SJSA1 (cell line): ENCODE measurements at regions not wholly inside any gene's neighbourhood (a gene's known extent, or its start where the extent isn't known, plus 50 kb on each side); places are given as distances from the start of the nearest gene placed in this dataset.

Source experiments
- DNase-seq, 2 experiments: peaks; one replicate each; pipeline ENCODE4 v3.0.0-alpha.2; 2015 to 2020; ENCODE audit warnings: low spot score in 2 of 2, low read depth in 1 of 2
- H3K27ac ChIP-seq: fragments of 250-450 bp; sonication (Bioruptor Pico); 2 replicates; pipeline ENCODE4 v1.5.1; 2020; ENCODE audit warnings: mild to moderate bottlenecking, moderate library complexity
- H3K27me3 ChIP-seq: fragments of 250-450 bp; sonication (Bioruptor Pico); replicated peaks from 2 replicates; pipeline ENCODE4 v1.5.1; 2020; ENCODE audit warnings: mild to moderate bottlenecking, moderate library complexity
- H3K36me3 ChIP-seq: fragments of 250-450 bp; sonication (Bioruptor Pico); 2 replicates; pipeline ENCODE4 v1.5.1; 2020; ENCODE audit warnings: mild to moderate bottlenecking
- H3K4me1 ChIP-seq: fragments of 250-450 bp; sonication (Bioruptor Pico); replicated peaks from 2 replicates; pipeline ENCODE4 v1.6.1; 2021; ENCODE audit warnings: mild to moderate bottlenecking
- H3K4me3 ChIP-seq: fragments of 250-450 bp; sonication (Bioruptor Pico); 2 replicates; pipeline ENCODE4 v1.5.1; 2020; ENCODE audit warnings: mild to moderate bottlenecking
- H3K9me3 ChIP-seq: fragments of 250-450 bp; sonication (Bioruptor Pico); replicated peaks from 2 replicates; pipeline ENCODE4 v1.5.1; 2020; ENCODE audit warnings: mild to moderate bottlenecking

DNA sequence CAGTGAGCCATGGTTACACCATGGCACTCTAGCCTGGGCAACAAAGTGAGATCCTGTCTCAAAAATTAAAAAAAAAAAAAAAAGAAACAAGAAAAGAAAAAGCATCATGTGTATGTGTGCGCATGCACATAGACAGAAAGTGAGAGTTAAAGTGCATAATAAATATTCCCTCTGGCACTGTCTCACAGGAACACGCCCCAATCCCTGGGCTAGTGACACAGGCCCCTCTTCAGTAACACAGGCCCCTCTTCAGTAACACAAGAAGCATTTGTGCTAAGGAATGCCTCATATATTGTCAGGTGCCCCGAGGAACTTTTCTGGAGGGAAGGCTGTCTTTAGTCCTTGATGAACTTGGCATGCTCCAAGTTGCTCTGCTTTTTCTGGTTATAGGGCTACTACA, 57.5 kb downstream of the RPL27A start:
- no peak for DNase-seq
- no peaks in the 10 kb centered on the region for H3K4me1 ChIP-seq
- no peak overlapping the region for H3K4me3 ChIP-seq
- H3K27ac ChIP-seq = no peak overlapping the region
- no peaks in the 10 kb centered on the region for H3K27me3 ChIP-seq
- no peaks in the 10 kb centered on the region for H3K9me3 ChIP-seq
- no peaks in the 10 kb centered on the region for H3K36me3 ChIP-seq

DNA sequence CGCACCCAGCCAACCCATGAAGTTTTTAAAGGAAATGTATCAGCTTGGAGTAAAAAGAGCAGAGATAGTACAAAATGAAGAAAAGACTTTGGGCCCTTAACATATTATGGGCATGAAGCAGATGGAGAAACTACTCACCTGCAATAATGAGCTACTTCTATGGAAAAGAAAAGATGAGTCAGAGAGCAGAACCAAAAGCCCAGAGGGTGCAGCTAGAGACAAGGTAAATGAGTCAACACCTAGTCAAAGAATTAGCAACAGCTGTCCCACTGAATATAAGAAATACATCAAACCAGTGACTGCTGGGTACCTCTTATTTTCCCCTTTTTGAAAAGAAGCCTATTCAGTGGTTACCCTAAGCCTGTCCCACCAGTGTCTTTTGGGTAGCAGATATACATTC, 61.8 kb downstream of the RPL27A start:
- H3K9me3 ChIP-seq = no peaks in the 10 kb centered on the region
- no peaks in the 10 kb centered on the region for H3K4me1 ChIP-seq
- H3K4me3 ChIP-seq = no peak overlapping the region
- H3K27ac ChIP-seq = no peak overlapping the region
- H3K27me3 ChIP-seq = no peaks in the 10 kb centered on the region
- no peak for DNase-seq
- H3K36me3 ChIP-seq = no peaks in the 10 kb centered on the region

DNA sequence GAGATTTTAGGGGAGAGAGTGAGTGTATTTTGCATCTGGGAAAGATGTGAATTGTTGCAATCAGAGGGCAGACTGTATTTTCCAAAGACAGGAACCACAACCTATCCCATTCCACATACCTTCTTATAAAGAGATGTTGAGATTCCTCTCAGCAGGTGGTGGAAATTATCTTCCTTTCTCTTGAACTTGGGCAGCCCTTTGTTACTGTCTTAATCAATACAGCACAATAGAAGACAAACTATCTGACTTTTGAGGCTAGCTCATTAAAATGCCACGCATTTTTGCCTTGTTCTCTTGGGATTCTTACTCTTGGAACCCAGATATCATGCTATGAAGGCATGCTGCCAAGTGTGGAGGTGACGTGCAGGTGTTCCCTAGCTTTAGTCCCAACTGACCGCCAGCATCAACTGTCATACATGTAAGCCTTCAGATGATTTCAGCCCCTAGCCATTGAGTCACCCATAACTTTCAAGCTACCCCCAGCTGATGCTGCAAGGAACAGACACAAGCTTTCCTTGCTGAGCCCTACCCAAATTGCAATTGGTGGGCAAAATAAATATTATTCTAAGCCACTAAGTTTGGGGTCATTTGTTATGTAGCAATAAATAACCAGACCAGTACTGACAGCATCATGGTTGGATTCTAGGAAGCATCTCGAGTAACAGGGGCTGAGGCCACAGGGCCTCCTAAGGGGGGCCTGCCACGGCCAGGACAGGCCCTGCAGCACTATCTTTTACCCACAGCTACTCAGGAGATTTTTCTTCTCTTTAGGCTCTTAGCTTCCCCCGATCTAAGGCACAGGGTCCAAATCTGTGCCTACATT, 63.0 kb downstream of the RPL27A start:
- Histone ChIP-seq H3K27me3 (no peaks in the 10 kb centered on the region), H3K36me3 (no peaks in the 10 kb centered on the region), H3K9me3 (no peaks in the 10 kb centered on the region), H3K27ac (no peak overlapping the region), H3K4me1 (no peaks in the 10 kb centered on the region), H3K4me3 (no peak overlapping the region)
- no peak for DNase-seq

DNA sequence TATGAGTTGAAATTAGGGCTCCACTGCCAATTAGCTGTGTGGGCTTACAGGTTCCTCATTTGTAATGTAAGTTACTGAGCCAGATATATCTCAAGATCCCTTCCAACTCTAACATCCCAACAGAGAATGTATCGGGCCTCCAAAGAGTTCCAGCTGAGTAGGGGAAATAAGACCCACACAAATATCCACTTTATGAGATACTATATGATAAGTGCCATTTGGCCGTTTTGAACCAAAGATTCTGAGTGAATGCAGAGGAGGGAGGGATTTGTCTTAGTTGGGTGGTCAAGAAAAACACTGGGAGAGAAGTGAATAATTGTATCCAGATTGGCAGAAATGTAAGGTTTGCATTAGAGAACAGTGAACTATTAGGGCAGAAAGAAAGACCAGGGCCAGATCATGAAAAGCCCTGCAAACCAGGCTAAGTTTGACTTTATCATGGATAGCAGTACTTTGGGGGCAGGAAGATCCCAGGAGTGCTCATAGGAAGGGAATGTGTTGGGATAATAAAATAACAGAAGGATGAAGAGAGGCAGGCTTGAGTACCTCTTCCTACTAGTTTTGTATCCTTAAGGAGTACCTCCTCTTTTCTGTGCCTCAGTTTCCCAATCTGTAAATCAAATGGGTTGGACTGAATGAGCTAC, 63.9 kb downstream of the RPL27A start:
- no peak overlapping the region for H3K27ac ChIP-seq
- no peaks in the 10 kb centered on the region for H3K36me3 ChIP-seq
- no peaks in the 10 kb centered on the region for H3K27me3 ChIP-seq
- H3K4me3 ChIP-seq = no peak overlapping the region
- H3K4me1 ChIP-seq = no peaks in the 10 kb centered on the region
- DNase-seq = no peak
- H3K9me3 ChIP-seq = no peaks in the 10 kb centered on the region

DNA sequence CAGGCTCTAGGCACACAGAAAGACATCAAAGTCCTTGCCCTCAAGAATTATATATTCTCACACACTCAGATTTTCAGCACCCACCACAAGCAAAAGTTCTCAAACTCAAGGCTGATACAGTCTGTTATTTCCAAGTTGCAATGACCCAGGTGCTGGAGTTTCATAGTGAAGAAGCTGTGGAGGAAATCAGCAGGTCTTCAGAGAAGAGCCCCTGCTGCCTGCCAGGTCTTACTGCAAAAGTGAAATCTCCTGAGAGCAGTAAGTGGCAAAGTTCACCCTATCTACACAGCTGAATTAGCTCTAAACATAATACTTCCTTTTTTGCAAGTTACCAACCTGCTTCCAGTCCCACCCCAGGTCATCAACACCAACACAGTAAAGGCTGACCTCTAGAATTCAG, 64.6 kb downstream of the RPL27A start:
- Histone ChIP-seq H3K27ac (no peak overlapping the region), H3K9me3 (no peaks in the 10 kb centered on the region), H3K4me3 (no peak overlapping the region), H3K4me1 (no peaks in the 10 kb centered on the region), H3K27me3 (no peaks in the 10 kb centered on the region), H3K36me3 (no peaks in the 10 kb centered on the region)
- no peak for DNase-seq

DNA sequence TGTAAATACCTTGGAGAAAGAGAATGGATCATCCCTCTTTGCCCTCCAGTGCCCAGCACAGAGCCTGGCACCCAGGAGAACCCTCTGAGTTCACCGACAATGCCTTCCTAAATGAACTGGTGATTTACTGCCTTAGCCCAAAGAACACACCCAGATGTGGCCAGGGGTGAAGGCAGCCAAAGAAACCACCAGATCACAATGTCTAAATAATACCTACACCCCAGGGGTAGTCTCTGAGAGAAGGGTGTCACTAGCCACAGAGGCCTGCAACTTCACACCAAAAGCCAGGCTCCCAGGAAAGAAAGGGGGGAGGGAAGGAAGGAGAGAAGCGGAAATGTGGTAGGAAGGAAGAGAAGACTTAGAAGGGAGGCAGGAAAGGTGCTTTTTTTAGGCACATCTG, 65.7 kb downstream of the RPL27A start:
- Histone ChIP-seq H3K4me1 (no peaks in the 10 kb centered on the region), H3K4me3 (no peak overlapping the region), H3K27ac (no peak overlapping the region), H3K9me3 (no peaks in the 10 kb centered on the region), H3K36me3 (no peaks in the 10 kb centered on the region), H3K27me3 (no peaks in the 10 kb centered on the region)
- DNase-seq = no peak

DNA sequence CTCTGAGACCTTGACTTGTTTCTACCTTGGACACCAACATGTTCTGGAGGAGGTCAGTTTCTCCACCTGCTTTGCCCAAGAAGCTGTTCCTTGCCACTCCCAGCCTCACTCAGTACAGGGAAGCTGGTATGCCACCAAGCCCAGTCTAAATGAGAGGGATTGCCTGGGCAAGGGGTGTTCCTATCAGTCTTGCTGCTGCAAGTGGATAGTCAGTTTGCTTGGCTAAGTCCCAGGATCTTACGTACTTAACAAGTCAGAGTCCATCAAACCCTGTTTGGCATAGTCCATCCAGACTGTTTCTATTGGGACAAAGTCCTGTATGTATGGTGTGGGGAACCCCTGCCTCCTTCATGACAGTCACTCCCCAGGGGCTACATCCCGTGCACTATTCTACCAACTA, 66.6 kb downstream of the RPL27A start:
- Histone ChIP-seq H3K27ac (no peak overlapping the region), H3K27me3 (no peaks in the 10 kb centered on the region), H3K4me1 (no peaks in the 10 kb centered on the region), H3K9me3 (no peaks in the 10 kb centered on the region), H3K4me3 (no peak overlapping the region), H3K36me3 (no peaks in the 10 kb centered on the region)
- DNase-seq = no peak

DNA sequence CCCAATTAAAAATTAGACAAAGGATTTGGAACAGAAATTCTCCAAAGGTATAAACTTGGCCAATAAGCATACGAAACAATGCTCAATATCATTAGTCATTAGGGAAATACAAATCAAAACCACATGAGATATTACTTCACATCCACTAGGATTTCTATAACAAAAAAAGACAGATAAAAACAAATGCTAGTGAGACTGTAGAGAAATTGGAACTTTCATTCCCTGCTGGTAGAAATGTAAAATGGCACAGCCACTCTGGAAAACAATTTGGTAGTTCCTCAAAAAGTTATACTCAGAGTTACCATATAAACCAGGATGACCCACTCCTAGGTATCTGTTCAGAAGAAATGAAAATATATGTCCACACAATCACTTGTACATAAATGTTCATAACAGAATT, 71.6 kb downstream of the RPL27A start:
- no peaks in the 10 kb centered on the region for H3K9me3 ChIP-seq
- no peak for DNase-seq
- no peaks in the 10 kb centered on the region for H3K36me3 ChIP-seq
- no peaks in the 10 kb centered on the region for H3K4me1 ChIP-seq
- H3K27ac ChIP-seq = no peak overlapping the region
- H3K27me3 ChIP-seq = no peaks in the 10 kb centered on the region
- no peak overlapping the region for H3K4me3 ChIP-seq

DNA sequence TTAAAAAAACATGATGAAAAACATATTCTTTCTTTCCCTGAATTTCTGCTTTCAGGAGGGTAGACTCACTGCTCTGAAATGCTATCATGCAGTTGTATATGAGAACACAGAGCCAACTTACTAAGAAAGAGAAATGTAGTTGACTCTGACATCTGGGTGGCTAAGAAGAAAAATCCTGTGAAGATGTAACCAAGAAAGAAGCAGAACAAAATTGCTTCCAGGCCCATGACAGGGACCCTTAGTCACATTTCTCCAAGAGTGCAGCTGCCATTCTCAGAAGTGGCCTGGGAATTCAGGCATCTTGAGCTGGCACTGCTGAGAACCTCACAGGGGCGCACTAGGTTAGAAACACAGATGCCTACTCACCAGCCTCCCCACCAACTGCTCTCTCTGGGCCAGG, 73.6 kb downstream of the RPL27A start:
- no peak overlapping the region for H3K27ac ChIP-seq
- H3K9me3 ChIP-seq = no peaks in the 10 kb centered on the region
- no peaks in the 10 kb centered on the region for H3K36me3 ChIP-seq
- DNase-seq = no peak
- no peaks in the 10 kb centered on the region for H3K27me3 ChIP-seq
- H3K4me3 ChIP-seq = no peak overlapping the region
- H3K4me1 ChIP-seq = no peaks in the 10 kb centered on the region

DNA sequence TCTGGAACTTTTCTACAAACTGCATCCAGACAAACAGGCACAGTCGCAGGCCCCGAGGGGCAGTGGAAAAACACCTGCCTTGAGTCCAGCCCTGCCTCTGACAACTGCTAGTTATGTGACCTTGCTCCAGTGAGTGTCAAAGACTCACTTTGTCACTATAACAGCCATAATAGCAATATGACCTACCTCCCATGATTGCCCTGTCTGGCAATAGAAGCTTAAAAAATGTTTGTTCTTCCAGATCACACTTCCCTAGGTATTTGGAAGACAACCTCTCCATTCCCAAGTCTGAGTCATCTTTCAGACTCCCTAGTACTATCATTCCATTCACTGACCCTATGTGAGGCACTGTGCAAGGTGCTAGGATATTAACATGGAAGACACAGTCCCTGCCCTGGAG, 74.5 kb downstream of the RPL27A start:
- Histone ChIP-seq H3K9me3 (no peaks in the 10 kb centered on the region), H3K27me3 (no peaks in the 10 kb centered on the region), H3K27ac (no peak overlapping the region), H3K36me3 (no peaks in the 10 kb centered on the region), H3K4me3 (no peak overlapping the region), H3K4me1 (no peaks in the 10 kb centered on the region)
- no peak for DNase-seq

DNA sequence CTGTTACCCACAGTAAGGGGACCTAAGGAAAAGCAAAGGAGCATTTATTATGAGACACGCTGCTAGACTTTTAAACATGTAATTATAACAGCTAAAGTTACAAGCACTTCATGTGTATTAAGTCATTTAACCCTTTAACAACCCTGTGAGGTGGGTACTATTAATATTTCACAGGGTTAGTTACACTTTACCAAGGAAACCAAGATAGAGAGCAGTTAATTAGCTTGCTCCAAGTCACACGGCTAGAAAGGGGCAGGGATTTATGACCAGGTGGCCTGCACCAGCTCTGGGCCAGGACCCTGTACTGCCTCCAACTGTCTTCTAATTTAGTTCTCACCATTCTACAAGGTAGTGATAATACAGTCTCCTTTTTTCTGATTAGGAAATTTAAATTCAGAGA, 74.9 kb downstream of the RPL27A start:
- no peak for DNase-seq
- Histone ChIP-seq H3K9me3 (no peaks in the 10 kb centered on the region), H3K27ac (no peak overlapping the region), H3K4me1 (no peaks in the 10 kb centered on the region), H3K36me3 (no peaks in the 10 kb centered on the region), H3K27me3 (no peaks in the 10 kb centered on the region), H3K4me3 (no peak overlapping the region)

DNA sequence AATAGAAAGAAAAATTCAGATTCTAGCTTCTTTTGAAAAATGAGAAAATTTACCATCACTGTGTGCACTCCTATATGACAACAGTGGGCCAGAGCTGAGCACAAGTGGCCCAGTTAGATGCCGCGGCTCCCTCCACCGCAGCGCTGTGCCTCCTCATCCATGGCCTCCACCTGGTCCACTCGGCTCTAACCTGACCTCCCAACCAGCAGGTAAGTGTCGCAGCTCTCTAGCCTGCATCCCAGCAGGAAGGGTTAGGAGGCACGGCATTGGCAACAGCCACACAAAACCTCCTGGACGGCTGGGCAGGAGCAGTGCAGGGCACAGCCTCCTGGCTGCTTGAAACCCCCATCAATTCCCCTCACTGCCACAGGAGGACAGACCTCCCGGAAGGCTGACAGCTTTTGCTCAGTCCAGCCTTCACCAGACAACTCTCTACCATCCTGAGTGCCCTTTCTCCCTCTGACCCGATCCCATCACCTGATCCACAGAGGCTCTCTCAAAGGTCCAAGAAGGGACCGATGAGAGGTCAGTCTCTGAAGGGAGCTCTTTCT, 76.1 kb downstream of the RPL27A start:
- no peak overlapping the region for H3K4me3 ChIP-seq
- H3K36me3 ChIP-seq = no peaks in the 10 kb centered on the region
- H3K4me1 ChIP-seq = no peaks in the 10 kb centered on the region
- H3K27me3 ChIP-seq = no peaks in the 10 kb centered on the region
- no peak for DNase-seq
- H3K9me3 ChIP-seq = no peaks in the 10 kb centered on the region
- H3K27ac ChIP-seq = no peak overlapping the region

DNA sequence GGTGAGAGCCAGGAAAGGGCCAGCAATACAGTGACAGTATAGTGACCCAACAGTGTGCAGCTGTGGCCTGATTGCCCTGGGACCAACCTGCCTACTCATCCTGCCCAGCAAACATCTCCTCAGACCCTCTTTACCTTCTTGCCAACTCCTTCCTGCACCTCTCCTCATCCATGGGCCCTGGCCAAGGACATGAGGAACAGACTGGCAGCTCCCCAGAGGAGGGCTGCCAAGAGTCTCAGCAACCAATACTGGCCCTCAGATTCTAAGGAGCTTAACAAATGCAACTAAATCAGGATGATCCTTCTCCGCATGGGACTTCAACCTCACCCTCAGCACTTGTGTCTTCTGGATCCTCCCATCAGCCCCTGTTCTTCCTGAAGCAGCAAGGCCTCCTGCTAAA, 77.0 kb downstream of the RPL27A start:
- H3K9me3 ChIP-seq = no peaks in the 10 kb centered on the region
- no peak overlapping the region for H3K4me3 ChIP-seq
- no peak overlapping the region for H3K27ac ChIP-seq
- H3K36me3 ChIP-seq = no peaks in the 10 kb centered on the region
- no peak for DNase-seq
- H3K27me3 ChIP-seq = no peaks in the 10 kb centered on the region
- no peaks in the 10 kb centered on the region for H3K4me1 ChIP-seq

DNA sequence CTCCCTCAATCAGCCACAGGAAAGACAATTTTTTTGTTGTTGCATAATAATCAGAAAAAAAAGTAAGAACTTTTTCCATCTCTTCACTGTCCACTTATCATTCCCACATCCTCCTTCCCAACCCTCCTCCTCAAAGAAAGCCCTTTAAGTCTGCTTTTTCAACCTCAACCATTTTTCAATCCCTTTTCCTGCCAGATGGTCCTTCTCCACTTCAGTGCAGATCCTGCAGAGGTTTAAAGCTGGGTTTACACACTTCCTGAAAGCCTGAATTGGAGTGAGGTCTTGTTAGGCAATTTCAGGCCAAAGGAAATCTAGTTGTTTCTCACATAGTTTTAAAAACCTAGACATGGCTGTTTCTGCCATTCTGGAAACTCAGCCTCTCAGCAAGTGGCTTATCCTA, 78.3 kb downstream of the RPL27A start:
- Histone ChIP-seq H3K9me3 (no peaks in the 10 kb centered on the region), H3K4me1 (peaks cover 9% of the 10 kb centered on the region), H3K27ac (no peak overlapping the region), H3K4me3 (no peak overlapping the region), H3K27me3 (no peaks in the 10 kb centered on the region), H3K36me3 (no peaks in the 10 kb centered on the region)
- DNase-seq = no peak
